ENCODE measurements at regions not wholly inside any gene's neighbourhood (a gene's known extent, or its start where the extent isn't known, plus 50 kb on each side); places are given as distances from the start of the nearest gene placed in this dataset.

DNA sequence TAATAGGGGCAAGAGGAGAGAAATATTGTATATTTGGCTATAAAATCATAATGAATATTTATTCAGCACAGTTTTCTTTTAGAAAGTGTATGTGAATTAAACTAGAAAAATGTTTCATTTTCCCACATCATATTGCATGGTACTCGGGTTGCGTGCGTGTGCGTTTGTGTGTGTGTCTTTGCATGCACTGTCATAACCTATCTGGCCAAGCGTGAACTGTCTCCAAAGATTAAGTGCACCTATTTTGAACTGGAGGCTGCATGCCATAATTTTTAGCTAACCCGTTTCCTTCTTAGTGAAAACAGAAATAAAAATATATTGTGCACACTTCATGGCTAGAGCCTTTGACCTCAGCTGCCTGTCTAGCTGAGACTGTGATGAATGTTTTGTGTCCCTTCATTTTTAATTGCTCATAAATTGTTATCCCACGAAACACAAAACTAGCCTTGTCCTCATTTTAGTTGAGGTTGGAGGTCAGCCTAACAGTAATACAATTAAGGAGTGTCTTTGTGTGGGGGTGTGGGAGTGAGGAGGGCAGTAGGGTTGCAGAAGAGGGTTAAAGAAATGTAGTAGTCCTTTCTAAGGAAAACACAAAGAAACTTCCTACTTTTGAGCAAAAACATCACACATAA, 336.1 kb upstream of the POU3F2 start:
- 84% methylated on average over 6 of the region's 7 CpGs for WGBS (ENCODE audit: insufficient coverage)
- no peak overlapping the region for H3K27ac ChIP-seq (ENCODE audit: low read depth, low read length)

DNA sequence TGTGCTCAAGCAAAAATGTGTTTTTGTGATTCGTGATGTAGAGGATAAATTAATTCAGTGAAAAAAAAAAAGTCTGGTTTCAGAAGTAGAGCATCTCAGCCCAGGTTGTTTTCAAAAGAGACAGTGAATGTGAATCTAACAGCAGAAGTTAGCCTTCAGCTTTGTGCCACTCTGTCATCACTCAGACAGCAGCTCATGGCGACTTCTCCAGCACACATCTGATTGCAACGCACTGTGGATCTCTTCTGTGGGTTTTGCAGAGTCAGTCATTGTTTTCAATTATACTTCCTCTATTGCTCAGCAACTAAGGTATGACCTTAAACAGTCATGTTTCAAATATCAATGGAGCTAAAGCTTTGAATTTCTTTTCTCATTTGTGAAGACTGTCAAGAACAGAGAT, 335.5 kb upstream of the POU3F2 start:
- 60% methylated on average over 2 of the region's 3 CpGs for WGBS (ENCODE audit: insufficient coverage)
- H3K27me3 ChIP-seq (ENCODE audit: control insufficient read depth, insufficient read depth, low read length), result no peaks in the 10 kb centered on the region
- H3K27ac ChIP-seq (ENCODE audit: low read depth, low read length), result no peak overlapping the region
- H3K36me3 ChIP-seq (ENCODE audit: control insufficient read depth, insufficient read depth, low read length), result no peaks in the 10 kb centered on the region
- no peak overlapping the region for H3K4me3 ChIP-seq (ENCODE audit: low read depth, low read length)
- no peaks in the 10 kb centered on the region for H3K9me3 ChIP-seq (ENCODE audit: control insufficient read depth, insufficient read depth, low read length)
- DNase-seq (ENCODE audit: low read depth in 4 of 6, low spot score in 6 of 6), result peak in 1 of 6 donors; percentile 39
- H3K4me1 ChIP-seq (ENCODE audit: control insufficient read depth, insufficient read depth, low read length), result no peaks in the 10 kb centered on the region

More for the DNA sequence above, 336.1 kb upstream of the POU3F2 start:
- no peak overlapping the region for H3K4me3 ChIP-seq (ENCODE audit: low read depth, low read length)
- H3K36me3 ChIP-seq (ENCODE audit: control insufficient read depth, insufficient read depth, low read length), result no peaks in the 10 kb centered on the region
- H3K27me3 ChIP-seq (ENCODE audit: control insufficient read depth, insufficient read depth, low read length), result no peaks in the 10 kb centered on the region
- peak in 1 of 6 donors; percentile 33 for DNase-seq (ENCODE audit: low read depth in 4 of 6, low spot score in 6 of 6)
- no peaks in the 10 kb centered on the region for H3K9me3 ChIP-seq (ENCODE audit: control insufficient read depth, insufficient read depth, low read length)
- H3K4me1 ChIP-seq (ENCODE audit: control insufficient read depth, insufficient read depth, low read length), result no peaks in the 10 kb centered on the region

DNA sequence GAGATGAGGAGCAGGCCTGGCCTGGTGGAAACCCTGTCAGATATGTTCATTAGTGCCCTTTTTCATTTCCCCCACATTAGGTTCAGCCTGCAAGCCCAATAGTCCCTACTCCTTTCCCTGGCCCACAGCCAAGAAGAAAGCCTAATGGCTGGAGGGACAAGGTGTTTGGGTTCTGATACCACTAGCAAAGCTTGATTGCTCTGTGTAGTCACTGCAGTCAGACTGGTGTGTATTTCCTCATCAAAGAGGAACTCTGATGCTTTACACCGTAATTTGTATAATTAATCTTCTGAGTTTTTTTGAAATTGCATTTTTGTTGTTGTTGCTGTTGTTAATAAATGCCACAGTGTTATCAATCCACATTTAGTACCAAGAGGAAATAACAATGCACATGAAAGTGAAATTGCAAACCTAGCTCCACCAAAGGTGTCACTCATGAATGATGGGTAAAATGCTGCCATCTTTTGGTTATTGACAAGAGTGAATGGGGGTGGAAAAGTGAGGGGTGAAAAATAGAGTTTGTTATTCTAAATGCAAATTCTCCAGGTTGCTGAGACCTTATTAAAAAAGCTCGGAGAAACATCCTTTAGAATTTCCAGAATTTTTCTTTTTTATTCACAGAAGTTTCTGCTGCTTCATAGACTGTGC, 320.2 kb upstream of the POU3F2 start:
- no peak for DNase-seq (ENCODE audit: low read depth in 4 of 6, low spot score in 6 of 6)
- WGBS (ENCODE audit: insufficient coverage), result no CpG with 5 or more reads among the region's 2 CpGs
- Histone ChIP-seq H3K27me3 (ENCODE audit: control insufficient read depth, insufficient read depth, low read length) (no peaks in the 10 kb centered on the region), H3K27ac (ENCODE audit: low read depth, low read length) (no peak overlapping the region), H3K36me3 (ENCODE audit: control insufficient read depth, insufficient read depth, low read length) (no peaks in the 10 kb centered on the region), H3K4me3 (ENCODE audit: low read depth, low read length) (no peak overlapping the region), H3K4me1 (ENCODE audit: control insufficient read depth, insufficient read depth, low read length) (no peaks in the 10 kb centered on the region), H3K9me3 (ENCODE audit: control insufficient read depth, insufficient read depth, low read length) (no peaks in the 10 kb centered on the region)

DNA sequence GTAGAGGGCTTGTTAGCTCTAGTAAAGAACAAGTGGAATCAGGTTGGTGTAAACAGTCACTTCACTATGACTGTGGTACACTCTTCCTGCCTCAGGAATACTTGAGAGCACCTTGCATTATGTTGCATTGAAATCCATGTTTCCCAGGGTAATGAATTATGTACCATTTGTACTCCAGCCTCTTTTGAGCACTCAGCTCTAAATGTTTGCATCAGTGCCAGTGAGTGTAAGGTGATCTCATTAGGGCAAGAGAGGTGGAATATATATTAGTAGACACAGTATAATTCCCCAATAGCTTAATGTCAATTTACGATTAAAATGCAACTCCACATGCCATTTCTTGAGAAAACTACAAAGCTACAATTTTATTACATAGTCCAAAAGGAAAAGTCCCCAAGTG, 319.6 kb upstream of the POU3F2 start:
- Histone ChIP-seq H3K27me3 (ENCODE audit: control insufficient read depth, insufficient read depth, low read length) (no peaks in the 10 kb centered on the region), H3K36me3 (ENCODE audit: control insufficient read depth, insufficient read depth, low read length) (no peaks in the 10 kb centered on the region), H3K9me3 (ENCODE audit: control insufficient read depth, insufficient read depth, low read length) (no peaks in the 10 kb centered on the region), H3K4me3 (ENCODE audit: low read depth, low read length) (no peak overlapping the region), H3K27ac (ENCODE audit: low read depth, low read length) (no peak overlapping the region), H3K4me1 (ENCODE audit: control insufficient read depth, insufficient read depth, low read length) (no peaks in the 10 kb centered on the region)
- no CpG with 5 or more reads among the region's 1 CpG for WGBS (ENCODE audit: insufficient coverage)
- DNase-seq (ENCODE audit: low read depth in 4 of 6, low spot score in 6 of 6), result no peak

DNA sequence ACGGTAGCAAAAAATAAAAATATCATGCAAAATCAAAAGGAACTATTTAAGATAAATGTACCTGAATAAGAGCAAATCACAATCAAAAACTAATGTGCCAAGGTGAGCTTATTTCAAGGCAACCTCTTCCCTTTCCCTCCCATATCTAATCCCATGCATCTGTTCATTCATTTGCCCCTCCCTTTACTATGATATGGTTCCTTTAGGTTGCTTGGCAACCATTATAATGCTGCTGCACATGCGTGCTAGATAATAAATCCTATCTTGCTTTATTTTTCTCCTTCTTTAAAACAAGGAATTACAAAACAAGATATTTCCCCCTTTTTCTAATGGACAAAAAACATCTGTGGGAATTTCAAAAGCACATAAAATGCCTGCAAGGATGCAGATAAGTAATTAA, 318.2 kb upstream of the POU3F2 start:
- H3K27me3 ChIP-seq (ENCODE audit: control insufficient read depth, insufficient read depth, low read length), result no peaks in the 10 kb centered on the region
- DNase-seq (ENCODE audit: low read depth in 4 of 6, low spot score in 6 of 6), result peak in 3 of 6 donors; percentile 26 to 89 (median 41)
- H3K36me3 ChIP-seq (ENCODE audit: control insufficient read depth, insufficient read depth, low read length), result no peaks in the 10 kb centered on the region
- no CpG with 5 or more reads among the region's 2 CpGs for WGBS (ENCODE audit: insufficient coverage)
- H3K4me1 ChIP-seq (ENCODE audit: control insufficient read depth, insufficient read depth, low read length), result no peaks in the 10 kb centered on the region
- H3K27ac ChIP-seq (ENCODE audit: low read depth, low read length), result no peak overlapping the region
- no peaks in the 10 kb centered on the region for H3K9me3 ChIP-seq (ENCODE audit: control insufficient read depth, insufficient read depth, low read length)
- no peak overlapping the region for H3K4me3 ChIP-seq (ENCODE audit: low read depth, low read length)

DNA sequence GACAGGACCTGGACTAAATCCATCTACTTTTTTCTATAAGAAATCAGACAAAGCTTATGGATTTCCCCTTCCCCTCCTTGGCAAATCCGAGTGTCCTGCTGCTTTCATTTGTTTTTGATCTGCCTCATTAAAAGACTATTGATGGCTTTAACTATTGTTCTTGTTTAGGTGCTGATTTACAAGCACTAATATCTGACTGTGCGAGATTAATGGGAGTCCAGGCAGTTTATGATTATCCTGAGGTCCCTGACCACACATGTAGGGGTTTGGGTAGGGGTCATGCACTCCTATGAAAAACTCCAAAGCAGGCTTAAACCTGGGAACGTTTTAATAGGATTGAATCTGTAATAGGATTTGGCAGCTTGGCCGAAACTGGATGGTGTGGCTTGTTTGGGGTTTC, 317.5 kb upstream of the POU3F2 start:
- no peaks in the 10 kb centered on the region for H3K9me3 ChIP-seq (ENCODE audit: control insufficient read depth, insufficient read depth, low read length)
- H3K36me3 ChIP-seq (ENCODE audit: control insufficient read depth, insufficient read depth, low read length), result no peaks in the 10 kb centered on the region
- H3K27ac ChIP-seq (ENCODE audit: low read depth, low read length), result no peak overlapping the region
- no peaks in the 10 kb centered on the region for H3K27me3 ChIP-seq (ENCODE audit: control insufficient read depth, insufficient read depth, low read length)
- whole genome bisulfite sequencing (ENCODE audit: insufficient coverage), result no CpG with 5 or more reads among the region's 4 CpGs
- peak in 1 of 6 donors; percentile 24 for DNase-seq (ENCODE audit: low read depth in 4 of 6, low spot score in 6 of 6)
- H3K4me3 ChIP-seq (ENCODE audit: low read depth, low read length), result no peak overlapping the region
- no peaks in the 10 kb centered on the region for H3K4me1 ChIP-seq (ENCODE audit: control insufficient read depth, insufficient read depth, low read length)

DNA sequence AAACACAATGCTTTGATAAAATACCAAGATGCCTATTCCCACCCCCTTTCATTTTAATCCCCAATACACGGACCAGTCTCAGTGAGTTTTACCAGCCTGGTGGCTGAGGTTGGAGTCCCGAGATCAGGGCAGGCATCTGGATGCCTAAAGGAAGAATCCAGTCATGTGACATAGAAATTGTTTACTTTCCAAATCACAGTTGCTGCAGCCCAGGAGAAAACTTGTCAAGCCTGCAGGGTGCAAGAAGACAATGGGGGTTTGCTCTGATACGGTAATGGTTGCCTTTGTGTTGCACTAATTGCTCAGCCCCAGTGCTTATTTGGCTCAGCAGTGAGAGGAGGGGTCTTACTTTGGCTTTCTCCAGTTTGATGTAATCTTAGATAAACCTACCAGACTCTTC, 308.5 kb upstream of the POU3F2 start:
- Histone ChIP-seq H3K4me1 (ENCODE audit: control insufficient read depth, insufficient read depth, low read length) (no peaks in the 10 kb centered on the region), H3K36me3 (ENCODE audit: control insufficient read depth, insufficient read depth, low read length) (no peaks in the 10 kb centered on the region), H3K9me3 (ENCODE audit: control insufficient read depth, insufficient read depth, low read length) (peaks cover 2% of the 10 kb centered on the region), H3K27me3 (ENCODE audit: control insufficient read depth, insufficient read depth, low read length) (no peaks in the 10 kb centered on the region), H3K27ac (ENCODE audit: low read depth, low read length) (no peak overlapping the region), H3K4me3 (ENCODE audit: low read depth, low read length) (no peak overlapping the region)
- WGBS (ENCODE audit: insufficient coverage), result no CpG with 5 or more reads among the region's 3 CpGs
- DNase-seq (ENCODE audit: low read depth in 4 of 6, low spot score in 6 of 6), result no peak

DNA sequence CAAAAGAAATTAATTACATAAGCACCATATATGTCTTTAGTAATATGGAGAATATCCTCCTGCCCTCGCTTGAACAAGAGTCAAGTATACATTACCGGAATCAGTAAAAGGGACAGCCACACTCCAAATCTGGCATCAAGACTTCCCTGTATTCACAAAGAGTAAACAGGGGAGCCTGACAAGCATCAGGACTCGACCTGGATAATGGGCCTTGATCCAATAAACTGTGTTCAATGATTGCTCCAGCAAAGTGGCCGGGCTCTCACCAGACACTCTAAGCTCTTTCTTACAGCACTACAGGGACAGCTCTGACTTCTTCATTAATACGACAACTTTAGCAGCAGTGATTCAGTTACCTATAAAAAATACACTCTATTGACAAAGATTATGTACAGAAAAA, 307.9 kb upstream of the POU3F2 start:
- Histone ChIP-seq H3K36me3 (ENCODE audit: control insufficient read depth, insufficient read depth, low read length) (no peaks in the 10 kb centered on the region), H3K4me3 (ENCODE audit: low read depth, low read length) (no peak overlapping the region), H3K27me3 (ENCODE audit: control insufficient read depth, insufficient read depth, low read length) (no peaks in the 10 kb centered on the region), H3K9me3 (ENCODE audit: control insufficient read depth, insufficient read depth, low read length) (peaks cover 2% of the 10 kb centered on the region), H3K4me1 (ENCODE audit: control insufficient read depth, insufficient read depth, low read length) (no peaks in the 10 kb centered on the region), H3K27ac (ENCODE audit: low read depth, low read length) (no peak overlapping the region)
- 40% methylated on average over 2 of the region's 5 CpGs for WGBS (ENCODE audit: insufficient coverage)
- peak in 1 of 6 donors; percentile 49 for DNase-seq (ENCODE audit: low read depth in 4 of 6, low spot score in 6 of 6)

DNA sequence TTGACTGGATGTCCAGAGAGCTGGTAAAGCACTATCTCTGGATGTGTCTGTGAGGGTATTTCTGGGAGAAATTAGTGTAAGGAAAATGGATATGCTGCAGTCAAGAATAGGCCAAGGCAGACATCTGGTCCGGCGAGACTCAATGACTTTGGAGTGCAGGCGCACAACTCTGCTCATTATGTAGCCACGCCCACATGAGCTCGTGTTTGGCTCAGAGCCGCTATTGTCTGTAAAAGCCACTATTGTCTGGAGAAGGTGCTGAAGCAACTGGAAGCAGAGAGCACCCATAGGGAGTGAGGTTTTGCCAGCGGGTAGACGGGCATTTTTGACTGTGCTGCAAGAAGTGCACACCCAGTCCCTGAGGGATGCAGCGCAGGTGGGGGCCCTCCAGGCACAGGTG, 305.0 kb upstream of the POU3F2 start:
- H3K9me3 ChIP-seq (ENCODE audit: control insufficient read depth, insufficient read depth, low read length), result peaks cover 2% of the 10 kb centered on the region
- DNase-seq (ENCODE audit: low read depth in 4 of 6, low spot score in 6 of 6), result no peak

DNA sequence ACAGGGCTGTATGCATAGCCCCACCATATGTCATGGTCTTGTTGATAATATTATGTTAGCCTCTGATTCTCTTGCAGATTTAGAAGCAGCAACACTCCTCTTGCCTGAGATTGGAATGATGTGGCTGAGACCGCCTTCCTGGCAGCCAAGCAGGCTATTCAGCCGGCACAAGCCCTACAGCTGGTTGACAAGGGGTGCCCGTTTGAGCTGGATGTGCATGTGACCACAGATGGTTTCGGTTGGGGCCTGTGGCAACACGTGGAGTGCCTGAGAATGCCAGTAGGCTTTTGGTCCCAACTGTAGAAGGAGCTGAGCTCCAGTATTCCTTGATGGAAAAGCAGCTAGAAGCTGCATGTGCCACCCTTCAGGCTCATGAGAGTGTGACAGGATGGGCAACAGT, 303.6 kb upstream of the POU3F2 start:
- Histone ChIP-seq H3K4me1 (ENCODE audit: control insufficient read depth, insufficient read depth, low read length) (no peaks in the 10 kb centered on the region), H3K27ac (ENCODE audit: low read depth, low read length) (no peak overlapping the region), H3K4me3 (ENCODE audit: low read depth, low read length) (no peak overlapping the region), H3K27me3 (ENCODE audit: control insufficient read depth, insufficient read depth, low read length) (no peaks in the 10 kb centered on the region), H3K36me3 (ENCODE audit: control insufficient read depth, insufficient read depth, low read length) (no peaks in the 10 kb centered on the region), H3K9me3 (ENCODE audit: control insufficient read depth, insufficient read depth, low read length) (peaks cover 2% of the 10 kb centered on the region)
- 75% methylated on average over 5 of the region's 5 CpGs for WGBS (ENCODE audit: insufficient coverage)
- peak in 1 of 6 donors; percentile 32 for DNase-seq (ENCODE audit: low read depth in 4 of 6, low spot score in 6 of 6)

More for the DNA sequence above, 305.0 kb upstream of the POU3F2 start:
- H3K27me3 ChIP-seq (ENCODE audit: control insufficient read depth, insufficient read depth, low read length), result no peaks in the 10 kb centered on the region
- H3K4me3 ChIP-seq (ENCODE audit: low read depth, low read length), result no peak overlapping the region
- H3K36me3 ChIP-seq (ENCODE audit: control insufficient read depth, insufficient read depth, low read length), result no peaks in the 10 kb centered on the region
- H3K27ac ChIP-seq (ENCODE audit: low read depth, low read length), result no peak overlapping the region
- no peaks in the 10 kb centered on the region for H3K4me1 ChIP-seq (ENCODE audit: control insufficient read depth, insufficient read depth, low read length)
- 94% methylated on average over 9 of the region's 9 CpGs for WGBS (ENCODE audit: insufficient coverage)

Measured in spinal cord (tissue), 9 donors.